ENCODE measurements at regions not wholly inside any gene's neighbourhood (a gene's known extent, or its start where the extent isn't known, plus 50 kb on each side); places are given as distances from the start of the nearest gene placed in this dataset.

- H3K9me3 ChIP-seq (ENCODE audit: control insufficient read depth in 1 of 2, low read length in 2 of 2), result no peaks in the 10 kb centered on the region
- no peaks in the 10 kb centered on the region for H3K4me1 ChIP-seq (ENCODE audit: control insufficient read depth in 1 of 2, insufficient read depth in 2 of 2, low read length in 2 of 2)
- H3K27ac ChIP-seq (ENCODE audit: low read length), result no peak overlapping the region
- H3K36me3 ChIP-seq (ENCODE audit: control insufficient read depth in 1 of 2, insufficient read depth in 2 of 2, low read length in 2 of 2), result no peaks in the 10 kb centered on the region
- no peaks in the 10 kb centered on the region for H3K27me3 ChIP-seq (ENCODE audit: low read depth, low read length)
- H3K4me3 ChIP-seq (ENCODE audit: low read depth in 1 of 2, low read length in 2 of 2), result no peak overlapping the region
Measured at GRCh38 chr17:71147906-71148305, 972.9 kb upstream of the SOX9 start.

GRCh38 chr17:71149607-71150006, 971.2 kb upstream of the SOX9 start:
- H3K4me3 ChIP-seq (ENCODE audit: low read depth in 1 of 2, low read length in 2 of 2), result no peak overlapping the region
- no peaks in the 10 kb centered on the region for H3K4me1 ChIP-seq (ENCODE audit: control insufficient read depth in 1 of 2, insufficient read depth in 2 of 2, low read length in 2 of 2)
- H3K36me3 ChIP-seq (ENCODE audit: control insufficient read depth in 1 of 2, insufficient read depth in 2 of 2, low read length in 2 of 2), result no peaks in the 10 kb centered on the region
- H3K27ac ChIP-seq (ENCODE audit: low read length), result no peak overlapping the region
- H3K9me3 ChIP-seq (ENCODE audit: control insufficient read depth in 1 of 2, low read length in 2 of 2), result no peaks in the 10 kb centered on the region
- H3K27me3 ChIP-seq (ENCODE audit: low read depth, low read length), result no peaks in the 10 kb centered on the region

- H3K27ac ChIP-seq (ENCODE audit: low read length), result no peak overlapping the region
- H3K9me3 ChIP-seq (ENCODE audit: control insufficient read depth in 1 of 2, low read length in 2 of 2), result no peaks in the 10 kb centered on the region
- no peaks in the 10 kb centered on the region for H3K4me1 ChIP-seq (ENCODE audit: control insufficient read depth in 1 of 2, insufficient read depth in 2 of 2, low read length in 2 of 2)
- no peaks in the 10 kb centered on the region for H3K27me3 ChIP-seq (ENCODE audit: low read depth, low read length)
- no peak overlapping the region for H3K4me3 ChIP-seq (ENCODE audit: low read depth in 1 of 2, low read length in 2 of 2)
- H3K36me3 ChIP-seq (ENCODE audit: control insufficient read depth in 1 of 2, insufficient read depth in 2 of 2, low read length in 2 of 2), result no peaks in the 10 kb centered on the region
Measured at GRCh38 chr17:71157297-71157696, 963.5 kb upstream of the SOX9 start.

- Histone ChIP-seq H3K4me3 (ENCODE audit: low read depth in 1 of 2, low read length in 2 of 2) (no peak overlapping the region), H3K4me1 (ENCODE audit: control insufficient read depth in 1 of 2, insufficient read depth in 2 of 2, low read length in 2 of 2) (no peaks in the 10 kb centered on the region), H3K27me3 (ENCODE audit: low read depth, low read length) (no peaks in the 10 kb centered on the region), H3K36me3 (ENCODE audit: control insufficient read depth in 1 of 2, insufficient read depth in 2 of 2, low read length in 2 of 2) (no peaks in the 10 kb centered on the region), H3K27ac (ENCODE audit: low read length) (no peak overlapping the region), H3K9me3 (ENCODE audit: control insufficient read depth in 1 of 2, low read length in 2 of 2) (no peaks in the 10 kb centered on the region)
Measured at GRCh38 chr17:71158437-71158836, 962.4 kb upstream of the SOX9 start.

- H3K9me3 ChIP-seq (ENCODE audit: control insufficient read depth in 1 of 2, low read length in 2 of 2), result no peaks in the 10 kb centered on the region
- no peaks in the 10 kb centered on the region for H3K4me1 ChIP-seq (ENCODE audit: control insufficient read depth in 1 of 2, insufficient read depth in 2 of 2, low read length in 2 of 2)
- H3K27me3 ChIP-seq (ENCODE audit: low read depth, low read length), result no peaks in the 10 kb centered on the region
- H3K4me3 ChIP-seq (ENCODE audit: low read depth in 1 of 2, low read length in 2 of 2), result no peak overlapping the region
- no peak overlapping the region for H3K27ac ChIP-seq (ENCODE audit: low read length)
- no peaks in the 10 kb centered on the region for H3K36me3 ChIP-seq (ENCODE audit: control insufficient read depth in 1 of 2, insufficient read depth in 2 of 2, low read length in 2 of 2)
Measured at GRCh38 chr17:71163121-71163812, 957.6 kb upstream of the SOX9 start.

GRCh38 chr17:71163813-71164122, 957.1 kb upstream of the SOX9 start:
- H3K27ac ChIP-seq (ENCODE audit: low read length), result no peak overlapping the region
- H3K4me1 ChIP-seq (ENCODE audit: control insufficient read depth in 1 of 2, insufficient read depth in 2 of 2, low read length in 2 of 2), result no peaks in the 10 kb centered on the region
- H3K36me3 ChIP-seq (ENCODE audit: control insufficient read depth in 1 of 2, insufficient read depth in 2 of 2, low read length in 2 of 2), result no peaks in the 10 kb centered on the region
- H3K9me3 ChIP-seq (ENCODE audit: control insufficient read depth in 1 of 2, low read length in 2 of 2), result no peaks in the 10 kb centered on the region
- H3K4me3 ChIP-seq (ENCODE audit: low read depth in 1 of 2, low read length in 2 of 2), result no peak overlapping the region
- no peaks in the 10 kb centered on the region for H3K27me3 ChIP-seq (ENCODE audit: low read depth, low read length)

- no peaks in the 10 kb centered on the region for H3K4me1 ChIP-seq (ENCODE audit: control insufficient read depth in 1 of 2, insufficient read depth in 2 of 2, low read length in 2 of 2)
- no peaks in the 10 kb centered on the region for H3K9me3 ChIP-seq (ENCODE audit: control insufficient read depth in 1 of 2, low read length in 2 of 2)
- no peak overlapping the region for H3K4me3 ChIP-seq (ENCODE audit: low read depth in 1 of 2, low read length in 2 of 2)
- no peak overlapping the region for H3K27ac ChIP-seq (ENCODE audit: low read length)
- no peaks in the 10 kb centered on the region for H3K27me3 ChIP-seq (ENCODE audit: low read depth, low read length)
- H3K36me3 ChIP-seq (ENCODE audit: control insufficient read depth in 1 of 2, insufficient read depth in 2 of 2, low read length in 2 of 2), result no peaks in the 10 kb centered on the region
Measured at GRCh38 chr17:71164561-71164960, 956.3 kb upstream of the SOX9 start.

GRCh38 chr17:71166311-71166710, 954.5 kb upstream of the SOX9 start:
- Histone ChIP-seq H3K27me3 (ENCODE audit: low read depth, low read length) (no peaks in the 10 kb centered on the region), H3K4me1 (ENCODE audit: control insufficient read depth in 1 of 2, insufficient read depth in 2 of 2, low read length in 2 of 2) (no peaks in the 10 kb centered on the region), H3K27ac (ENCODE audit: low read length) (no peak overlapping the region), H3K4me3 (ENCODE audit: low read depth in 1 of 2, low read length in 2 of 2) (no peak overlapping the region), H3K9me3 (ENCODE audit: control insufficient read depth in 1 of 2, low read length in 2 of 2) (no peaks in the 10 kb centered on the region), H3K36me3 (ENCODE audit: control insufficient read depth in 1 of 2, insufficient read depth in 2 of 2, low read length in 2 of 2) (no peaks in the 10 kb centered on the region)

- no peaks in the 10 kb centered on the region for H3K27me3 ChIP-seq (ENCODE audit: low read depth, low read length)
- H3K9me3 ChIP-seq (ENCODE audit: control insufficient read depth in 1 of 2, low read length in 2 of 2), result no peaks in the 10 kb centered on the region
- no peak overlapping the region for H3K4me3 ChIP-seq (ENCODE audit: low read depth in 1 of 2, low read length in 2 of 2)
- no peaks in the 10 kb centered on the region for H3K36me3 ChIP-seq (ENCODE audit: control insufficient read depth in 1 of 2, insufficient read depth in 2 of 2, low read length in 2 of 2)
- H3K27ac ChIP-seq (ENCODE audit: low read length), result no peak overlapping the region
- no peaks in the 10 kb centered on the region for H3K4me1 ChIP-seq (ENCODE audit: control insufficient read depth in 1 of 2, insufficient read depth in 2 of 2, low read length in 2 of 2)
Measured at GRCh38 chr17:71168053-71168741, 952.6 kb upstream of the SOX9 start.

GRCh38 chr17:71170070-71170469, 950.8 kb upstream of the SOX9 start:
- no peak overlapping the region for H3K27ac ChIP-seq (ENCODE audit: low read length)
- no peaks in the 10 kb centered on the region for H3K36me3 ChIP-seq (ENCODE audit: control insufficient read depth in 1 of 2, insufficient read depth in 2 of 2, low read length in 2 of 2)
- no peak overlapping the region for H3K4me3 ChIP-seq (ENCODE audit: low read depth in 1 of 2, low read length in 2 of 2)
- no peaks in the 10 kb centered on the region for H3K4me1 ChIP-seq (ENCODE audit: control insufficient read depth in 1 of 2, insufficient read depth in 2 of 2, low read length in 2 of 2)
- H3K9me3 ChIP-seq (ENCODE audit: control insufficient read depth in 1 of 2, low read length in 2 of 2), result no peaks in the 10 kb centered on the region
- no peaks in the 10 kb centered on the region for H3K27me3 ChIP-seq (ENCODE audit: low read depth, low read length)

- H3K27me3 ChIP-seq (ENCODE audit: low read depth, low read length), result no peaks in the 10 kb centered on the region
- H3K4me1 ChIP-seq (ENCODE audit: control insufficient read depth in 1 of 2, insufficient read depth in 2 of 2, low read length in 2 of 2), result no peaks in the 10 kb centered on the region
- no peaks in the 10 kb centered on the region for H3K36me3 ChIP-seq (ENCODE audit: control insufficient read depth in 1 of 2, insufficient read depth in 2 of 2, low read length in 2 of 2)
- H3K4me3 ChIP-seq (ENCODE audit: low read depth in 1 of 2, low read length in 2 of 2), result no peak overlapping the region
- H3K27ac ChIP-seq (ENCODE audit: low read length), result no peak overlapping the region
- no peaks in the 10 kb centered on the region for H3K9me3 ChIP-seq (ENCODE audit: control insufficient read depth in 1 of 2, low read length in 2 of 2)
Measured at GRCh38 chr17:71171270-71171669, 949.5 kb upstream of the SOX9 start.

- Histone ChIP-seq H3K36me3 (ENCODE audit: control insufficient read depth in 1 of 2, insufficient read depth in 2 of 2, low read length in 2 of 2) (no peaks in the 10 kb centered on the region), H3K27ac (ENCODE audit: low read length) (no peak overlapping the region), H3K4me1 (ENCODE audit: control insufficient read depth in 1 of 2, insufficient read depth in 2 of 2, low read length in 2 of 2) (no peaks in the 10 kb centered on the region), H3K9me3 (ENCODE audit: control insufficient read depth in 1 of 2, low read length in 2 of 2) (no peaks in the 10 kb centered on the region), H3K27me3 (ENCODE audit: low read depth, low read length) (no peaks in the 10 kb centered on the region), H3K4me3 (ENCODE audit: low read depth in 1 of 2, low read length in 2 of 2) (no peak overlapping the region)
Measured at GRCh38 chr17:71173991-71174390, 946.8 kb upstream of the SOX9 start.
